ENCODE measurements at regions not wholly inside any gene's neighbourhood (a gene's known extent, or its start where the extent isn't known, plus 50 kb on each side); places are given as distances from the start of the nearest gene placed in this dataset.

DNA sequence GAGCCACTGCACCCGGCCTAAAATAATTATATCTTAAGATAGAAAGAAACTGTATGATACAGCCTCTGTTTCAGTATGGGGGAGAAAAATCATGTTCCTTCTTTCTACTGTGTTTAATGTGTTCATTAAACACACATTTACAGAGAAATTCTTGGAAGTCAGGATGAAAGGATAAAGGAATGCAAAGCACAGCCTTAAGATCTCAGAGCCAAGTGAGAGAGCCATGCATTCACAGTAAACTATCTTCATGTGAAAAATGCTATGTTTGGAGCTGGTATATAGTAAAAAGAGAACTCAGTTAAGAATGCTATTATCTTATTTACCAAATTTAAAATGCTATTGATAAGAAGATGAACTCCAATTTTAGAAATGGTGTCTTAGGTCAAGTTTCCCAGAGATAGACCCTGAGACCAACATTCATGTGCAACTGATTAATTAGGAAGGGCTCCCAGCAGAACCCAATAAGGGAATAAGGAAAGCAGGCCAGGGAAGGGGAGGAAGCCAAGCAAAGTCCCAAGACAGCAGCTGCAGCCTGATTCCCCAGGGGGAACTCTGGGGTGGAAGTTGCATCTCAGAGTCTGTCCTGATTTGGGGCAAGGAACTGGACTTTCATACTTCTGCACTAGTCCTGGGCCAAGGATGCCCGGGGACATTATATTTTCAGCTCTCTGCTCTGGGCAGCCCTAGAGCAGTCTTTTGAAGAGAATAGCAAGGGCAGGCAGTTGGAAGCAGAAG lies 130.0 kb upstream of the ZNF648 start:
- no peak for TF ChIP-seq EZH2 (IDR thresholded peaks at IDR 0.05; ENCODE audit: borderline replicate concordance, low read length)
- TF ChIP-seq, protein P1, sequence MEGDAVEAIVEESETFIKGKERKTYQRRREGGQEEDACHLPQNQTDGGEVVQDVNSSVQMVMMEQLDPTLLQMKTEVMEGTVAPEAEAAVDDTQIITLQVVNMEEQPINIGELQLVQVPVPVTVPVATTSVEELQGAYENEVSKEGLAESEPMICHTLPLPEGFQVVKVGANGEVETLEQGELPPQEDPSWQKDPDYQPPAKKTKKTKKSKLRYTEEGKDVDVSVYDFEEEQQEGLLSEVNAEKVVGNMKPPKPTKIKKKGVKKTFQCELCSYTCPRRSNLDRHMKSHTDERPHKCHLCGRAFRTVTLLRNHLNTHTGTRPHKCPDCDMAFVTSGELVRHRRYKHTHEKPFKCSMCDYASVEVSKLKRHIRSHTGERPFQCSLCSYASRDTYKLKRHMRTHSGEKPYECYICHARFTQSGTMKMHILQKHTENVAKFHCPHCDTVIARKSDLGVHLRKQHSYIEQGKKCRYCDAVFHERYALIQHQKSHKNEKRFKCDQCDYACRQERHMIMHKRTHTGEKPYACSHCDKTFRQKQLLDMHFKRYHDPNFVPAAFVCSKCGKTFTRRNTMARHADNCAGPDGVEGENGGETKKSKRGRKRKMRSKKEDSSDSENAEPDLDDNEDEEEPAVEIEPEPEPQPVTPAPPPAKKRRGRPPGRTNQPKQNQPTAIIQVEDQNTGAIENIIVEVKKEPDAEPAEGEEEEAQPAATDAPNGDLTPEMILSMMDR (IDR thresholded peaks at IDR 0.05; ENCODE audit: low read length), result no peak
- Histone ChIP-seq H4K20me1 (ENCODE audit: insufficient read depth, low read length) (no peaks in the 10 kb centered on the region), H3K9me2 (ENCODE audit: low read depth, low read length) (no peaks in the 10 kb centered on the region), H3K27me3 (ENCODE audit: insufficient read depth, low read length) (no peaks in the 10 kb centered on the region), H3F3A (ENCODE audit: insufficient read depth, low read length) (no peaks in the 10 kb centered on the region), H3K27ac (ENCODE audit: low read depth, low read length, poor library complexity, severe bottlenecking) (no peak overlapping the region), H2AFZ (ENCODE audit: low read length) (no peak overlapping the region), H3K36me3 (ENCODE audit: insufficient read depth, low read length) (no peaks in the 10 kb centered on the region), H3K4me2 (ENCODE audit: low read length) (no peak overlapping the region), H3K79me2 (ENCODE audit: insufficient read depth, low read length) (no peaks in the 10 kb centered on the region), H3K9ac (ENCODE audit: low read length) (no peak overlapping the region), H3K9me3 (ENCODE audit: low read length) (no peaks in the 10 kb centered on the region), H3K4me1 (ENCODE audit: insufficient read depth, low read length, severe bottlenecking) (no peaks in the 10 kb centered on the region), H3K4me3 (ENCODE audit: low read depth, low read length, poor library complexity, severe bottlenecking) (no peak overlapping the region)

DNA sequence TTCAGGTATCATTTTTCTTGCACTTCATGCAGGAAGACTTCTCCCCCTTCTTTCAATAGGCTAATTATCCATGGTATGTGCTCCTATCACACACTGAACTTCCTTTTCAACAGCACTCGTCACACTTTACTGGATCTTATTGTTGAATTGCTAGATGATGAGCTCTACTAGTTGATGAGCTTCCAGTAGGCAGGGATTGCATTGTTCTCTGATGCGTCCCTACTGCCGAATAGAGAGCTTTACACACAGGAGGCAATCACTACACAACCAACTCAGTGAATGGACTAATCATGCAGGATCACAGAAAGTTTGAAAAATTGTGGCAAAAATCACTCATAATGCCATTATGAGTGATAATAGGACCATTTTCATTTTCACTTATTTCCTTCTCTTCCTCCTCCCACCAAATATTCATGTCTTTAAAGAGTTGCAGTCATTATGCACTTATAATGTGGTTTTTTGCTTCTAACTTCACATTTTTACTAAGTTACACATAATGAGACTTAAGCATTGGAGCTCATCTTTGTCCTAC lies 128.1 kb upstream of the ZNF648 start:
- Histone ChIP-seq H3K27ac (ENCODE audit: low read depth, low read length, poor library complexity, severe bottlenecking) (no peak overlapping the region), H3K9me3 (ENCODE audit: low read length) (no peaks in the 10 kb centered on the region), H3F3A (ENCODE audit: insufficient read depth, low read length) (no peaks in the 10 kb centered on the region), H2AFZ (ENCODE audit: low read length) (no peak overlapping the region), H3K9ac (ENCODE audit: low read length) (no peak overlapping the region), H3K4me3 (ENCODE audit: low read depth, low read length, poor library complexity, severe bottlenecking) (no peak overlapping the region), H3K36me3 (ENCODE audit: insufficient read depth, low read length) (no peaks in the 10 kb centered on the region), H3K79me2 (ENCODE audit: insufficient read depth, low read length) (no peaks in the 10 kb centered on the region), H3K27me3 (ENCODE audit: insufficient read depth, low read length) (no peaks in the 10 kb centered on the region), H3K4me1 (ENCODE audit: insufficient read depth, low read length, severe bottlenecking) (no peaks in the 10 kb centered on the region), H4K20me1 (ENCODE audit: insufficient read depth, low read length) (no peaks in the 10 kb centered on the region), H3K9me2 (ENCODE audit: low read depth, low read length) (no peaks in the 10 kb centered on the region), H3K4me2 (ENCODE audit: low read length) (no peak overlapping the region)
- TF ChIP-seq EZH2 (IDR thresholded peaks at IDR 0.05; ENCODE audit: borderline replicate concordance, low read length), result no peak
- TF ChIP-seq, protein P1 (IDR thresholded peaks at IDR 0.05; ENCODE audit: low read length), result no peak

DNA sequence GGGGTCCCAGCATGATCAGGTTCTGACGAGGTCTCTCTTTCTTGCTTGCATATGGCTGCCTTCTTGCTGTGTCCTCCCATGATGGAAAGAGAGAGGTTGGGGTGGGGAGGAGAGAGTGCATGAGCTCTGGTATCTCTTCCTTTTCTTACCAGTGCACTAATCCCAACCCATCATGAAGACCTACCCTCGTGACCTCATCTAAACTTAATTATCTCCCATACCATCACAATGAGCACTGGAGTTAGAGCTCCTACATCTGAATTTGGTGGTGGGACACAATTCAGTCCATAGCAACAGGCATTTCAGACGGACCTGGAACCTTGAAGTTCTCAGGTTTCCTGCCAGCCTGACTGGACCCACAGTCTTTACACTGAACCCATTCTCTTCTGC lies 125.2 kb upstream of the ZNF648 start:
- Histone ChIP-seq H3K27ac (ENCODE audit: low read depth, low read length, poor library complexity, severe bottlenecking) (no peak overlapping the region), H3K9ac (ENCODE audit: low read length) (no peak overlapping the region)

More for the DNA sequence above, 125.2 kb upstream of the ZNF648 start:
- no peaks in the 10 kb centered on the region for H3F3A ChIP-seq (ENCODE audit: insufficient read depth, low read length)
- H3K4me1 ChIP-seq (ENCODE audit: insufficient read depth, low read length, severe bottlenecking), result no peaks in the 10 kb centered on the region
- H3K9me2 ChIP-seq (ENCODE audit: low read depth, low read length), result no peaks in the 10 kb centered on the region
- H3K9me3 ChIP-seq (ENCODE audit: low read length), result no peaks in the 10 kb centered on the region
- TF ChIP-seq, protein P1 (IDR thresholded peaks at IDR 0.05; ENCODE audit: low read length), result no peak
- TF ChIP-seq EZH2 (IDR thresholded peaks at IDR 0.05; ENCODE audit: borderline replicate concordance, low read length), result no peak
- H3K27me3 ChIP-seq (ENCODE audit: insufficient read depth, low read length), result no peaks in the 10 kb centered on the region
- H3K4me3 ChIP-seq (ENCODE audit: low read depth, low read length, poor library complexity, severe bottlenecking), result no peak overlapping the region
- H3K36me3 ChIP-seq (ENCODE audit: insufficient read depth, low read length), result no peaks in the 10 kb centered on the region
- H2AFZ ChIP-seq (ENCODE audit: low read length), result no peak overlapping the region
- no peaks in the 10 kb centered on the region for H3K79me2 ChIP-seq (ENCODE audit: insufficient read depth, low read length)
- no peak overlapping the region for H3K4me2 ChIP-seq (ENCODE audit: low read length)
- H4K20me1 ChIP-seq (ENCODE audit: insufficient read depth, low read length), result no peaks in the 10 kb centered on the region

All from OCI-LY1 (cell line).